HEK293 (cell line): ENCODE measurements at regions not wholly inside any gene's neighbourhood (a gene's known extent, or its start where the extent isn't known, plus 50 kb on each side); places are given as distances from the start of the nearest gene placed in this dataset.

ENCODE experiments used
- CTCF ChIA-PET: fragments of 350-600 bp; formaldehyde crosslinking; extraction: SDS; loops from one replicate; lab custom pipeline; 2021; ENCODE audit warnings: antibody characterized with exemption; lab: Yijun Ruan, JAX
- POLR2A ChIA-PET: fragments of 300-600 bp; formaldehyde crosslinking; extraction: SDS; loops from one replicate; lab custom pipeline; 2020; ENCODE audit warnings: antibody characterized with exemption, inconsistent platforms; lab: Yijun Ruan, JAX
- H3K27ac ChIP-seq: fragments of 200-500 bp; sonication (Bioruptor generic); 2 replicates; pipeline ENCODE4 v1.5.1; 2014; ENCODE audit warnings: low read depth, low read length, control low read depth, inconsistent platforms; ENCODE audit errors: extremely low read depth
- H3K36me3 ChIP-seq, 2 experiments: fragments of 200-500 bp in 1 of 2; sonication (Bioruptor generic) in 1 of 2; 1 replicate in 1 of 2; 2 replicates in 1 of 2; pipeline ENCODE4 v1.5.1; 2014 to 2017; ENCODE audit warnings: inconsistent platforms in 2 of 2, low read length in 2 of 2; ENCODE audit not compliant: control insufficient read depth in 2 of 2, insufficient read depth in 1 of 2
- H3K4me1 ChIP-seq: fragments of 200-500 bp; sonication (Bioruptor generic); 2 replicates; pipeline ENCODE4 v1.5.1; 2014; ENCODE audit warnings: mild to moderate bottlenecking, low read length, inconsistent platforms; ENCODE audit not compliant: control insufficient read depth, insufficient read depth
- H3K4me3 ChIP-seq: 2 replicates; pipeline ENCODE4 v1.5.1; 2011; ENCODE audit warnings: low read depth, mild to moderate bottlenecking, control low read depth, low read length, moderate library complexity
- H3K9me3 ChIP-seq: fragments of 200-500 bp; sonication (Bioruptor generic); 2 replicates; pipeline ENCODE4 v1.5.1; 2014; ENCODE audit warnings: low read depth, low read length, inconsistent platforms; ENCODE audit not compliant: control insufficient read depth, insufficient read depth
- GLI2 ChIP-seq: fragments of 450-650 bp; formaldehyde crosslinking; IDR thresholded peaks from 2 replicates; pipeline ENCODE4; 2017; ENCODE audit warnings: missing biosample characterization, missing genetic modification characterization, low read depth, borderline replicate concordance
- KLF8 ChIP-seq: fragments of 450-650 bp; formaldehyde crosslinking; IDR thresholded peaks from 2 replicates; pipeline ENCODE4 v1.5.1; 2016; ENCODE audit warnings: missing biosample characterization, missing genetic modification characterization
- OVOL3 ChIP-seq: fragments of 450-650 bp; formaldehyde crosslinking; IDR thresholded peaks from 2 replicates; pipeline ENCODE4 v1.5.1; 2016; ENCODE audit warnings: missing biosample characterization, missing genetic modification characterization
- PBX3 ChIP-seq: sonication (generic); formaldehyde crosslinking; IDR thresholded peaks from 2 replicates; pipeline ENCODE4 v1.8.1; 2022; ENCODE audit warnings: mild to moderate bottlenecking, moderate library complexity, missing genetic modification reagents
- PRDM10 ChIP-seq: fragments of 450-650 bp; formaldehyde crosslinking; IDR thresholded peaks from 2 replicates; pipeline ENCODE4 v1.5.1; 2016; ENCODE audit warnings: missing biosample characterization, missing genetic modification characterization
- PRDM6 ChIP-seq: fragments of 450-650 bp; formaldehyde crosslinking; IDR thresholded peaks from 2 replicates; pipeline ENCODE4 v1.5.1; 2017; ENCODE audit warnings: missing biosample characterization, missing genetic modification characterization
- SCRT1 ChIP-seq: fragments of 450-650 bp; formaldehyde crosslinking; IDR thresholded peaks from 2 replicates; pipeline ENCODE4 v1.5.1; 2016; ENCODE audit warnings: missing biosample characterization, missing genetic modification characterization, borderline replicate concordance
- TRIM28 ChIP-seq: IDR thresholded peaks from 2 replicates; pipeline ENCODE4 v1.6.1; 2011; ENCODE audit warnings: low read length, control low read depth, borderline replicate concordance
- WT1 ChIP-seq: fragments of 450-650 bp; formaldehyde crosslinking; IDR thresholded peaks from 2 replicates; pipeline ENCODE4 v1.5.1; 2016; ENCODE audit warnings: missing biosample characterization, missing genetic modification characterization
- ZBTB17 ChIP-seq: fragments of 450-650 bp; formaldehyde crosslinking; IDR thresholded peaks from 2 replicates; pipeline ENCODE4 v1.5.1; 2016; ENCODE audit warnings: missing biosample characterization, missing genetic modification characterization
- ZBTB20 ChIP-seq: fragments of 450-650 bp; formaldehyde crosslinking; IDR thresholded peaks from 2 replicates; pipeline ENCODE4 v1.5.1; 2016; ENCODE audit warnings: missing biosample characterization, missing genetic modification characterization
- ZBTB8A ChIP-seq: fragments of 450-650 bp; formaldehyde crosslinking; IDR thresholded peaks from 2 replicates; pipeline ENCODE4 v1.5.1; 2016; ENCODE audit warnings: missing biosample characterization, missing genetic modification characterization
- ZIC2 ChIP-seq: fragments of 450-650 bp; formaldehyde crosslinking; IDR thresholded peaks from 2 replicates; pipeline ENCODE4 v1.5.1; 2016; ENCODE audit warnings: missing biosample characterization, missing genetic modification characterization
- ZNF16 ChIP-seq: fragments of 450-650 bp; formaldehyde crosslinking; IDR thresholded peaks from 2 replicates; pipeline ENCODE4 v1.5.1; 2016; ENCODE audit warnings: low read depth, missing biosample characterization, missing genetic modification characterization
- ZNF24 ChIP-seq: fragments of 450-650 bp; formaldehyde crosslinking; IDR thresholded peaks from 2 replicates; pipeline ENCODE4 v1.5.1; 2016; ENCODE audit warnings: missing biosample characterization, missing genetic modification characterization
- ZNF335 ChIP-seq: fragments of 450-650 bp; formaldehyde crosslinking; conservative IDR thresholded peaks from 2 replicates; pipeline ENCODE4 v1.5.1; 2016; ENCODE audit warnings: missing biosample characterization, missing genetic modification characterization
- ZNF341 ChIP-seq: fragments of 450-650 bp; formaldehyde crosslinking; IDR thresholded peaks from 2 replicates; pipeline ENCODE4; 2016; ENCODE audit warnings: low read depth, missing biosample characterization, missing genetic modification characterization
- ZNF521 ChIP-seq: fragments of 450-650 bp; formaldehyde crosslinking; IDR thresholded peaks from 2 replicates; pipeline ENCODE4 v1.5.1; 2017; ENCODE audit warnings: missing biosample characterization, mild to moderate bottlenecking, missing genetic modification characterization
- ZNF600 ChIP-seq: fragments of 450-650 bp; formaldehyde crosslinking; IDR thresholded peaks from 2 replicates; pipeline ENCODE4 v1.5.1; 2016; ENCODE audit warnings: missing biosample characterization, missing genetic modification characterization
- ZNF629 ChIP-seq: fragments of 450-650 bp; formaldehyde crosslinking; IDR thresholded peaks from 2 replicates; pipeline ENCODE4 v1.5.1; 2017; ENCODE audit warnings: missing biosample characterization, missing genetic modification characterization
- ZNF664 ChIP-seq: fragments of 450-650 bp; formaldehyde crosslinking; IDR thresholded peaks from 2 replicates; pipeline ENCODE4 v1.5.1; 2016; ENCODE audit warnings: missing biosample characterization, missing genetic modification characterization
- TF ChIP-seq, protein P1 (sequence below): fragments of 450-650 bp; IDR thresholded peaks from 2 replicates; pipeline ENCODE4 v1.5.1; 2018; ENCODE audit warnings: missing biosample characterization, missing genetic modification characterization
- TF ChIP-seq, protein P2 (sequence below): fragments of 450-650 bp; formaldehyde crosslinking; IDR thresholded peaks from 2 replicates; pipeline ENCODE4 v1.5.1; 2016; ENCODE audit warnings: missing biosample characterization, missing genetic modification characterization

DNA sequence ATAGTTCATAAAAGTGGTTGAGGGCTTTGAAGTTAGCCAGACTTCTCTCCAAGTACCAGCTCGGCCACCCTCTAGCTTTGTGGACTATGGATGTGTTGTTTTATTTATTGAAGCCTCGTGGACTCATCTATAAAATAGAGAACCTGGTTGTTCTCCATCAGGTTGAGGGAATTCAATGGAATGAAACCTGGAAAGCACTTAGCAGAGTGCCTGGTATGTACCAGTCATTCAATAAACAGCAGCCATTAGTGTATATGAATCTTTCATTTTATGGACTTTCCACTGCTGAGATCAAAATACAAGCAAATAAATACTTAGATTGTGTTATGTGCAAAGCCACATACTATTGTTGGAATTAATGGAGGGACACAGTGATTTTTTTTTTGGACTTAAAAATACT, 206.8 kb downstream of the SOX4 start:
- TF ChIP-seq PRDM6 (tag by site-specific recombination) (no peak), ZNF664 (tag by site-specific recombination) (0 out of 2 replicates have a peak, but pooled peaks have one; percentile 14)
- Histone ChIP-seq H3K4me1 (peaks cover 19% of the 10 kb centered on the region), H3K27ac (no peak overlapping the region), H3K36me3 (no peaks in the 10 kb centered on the region), H3K9me3 (no peaks in the 10 kb centered on the region), H3K4me3 (no peak overlapping the region)
- ChIA-PET POLR2A (interaction anchor here (1.5 to 3.3 kb wide), 2 partner anchors 46 to 206 kb away, joined by 4 to 16 read pairs; partner anchors contain the start of gene SOX4), CTCF (no interaction called here)

GRCh38 chr6:21800948-21801438, 207.4 kb downstream of the SOX4 start:
- H3K27ac ChIP-seq = peak overlapping the region; percentile 13
- POLR2A ChIA-PET = interaction anchor here (1.5 to 3.3 kb wide), 2 partner anchors 46 to 207 kb away, joined by 4 to 16 read pairs; partner anchors contain the start of gene SOX4
- peak; percentile 91 for TF ChIP-seq TRIM28
- TF ChIP-seq ZNF16 (tag by site-specific recombination) = no peak
- peak; percentile 52; the same call in 1 of the 2 replicates for TF ChIP-seq SCRT1
- TF ChIP-seq ZNF24 (tag by site-specific recombination) = 0 out of 2 replicates have a peak, but pooled peaks have one; percentile 56
- TF ChIP-seq PRDM10 (tag by site-specific recombination) = peak; percentile 69; the same call in 1 of the 2 replicates
- no peak for TF ChIP-seq GLI2 (tag by site-specific recombination)
- TF ChIP-seq, protein P1, sequence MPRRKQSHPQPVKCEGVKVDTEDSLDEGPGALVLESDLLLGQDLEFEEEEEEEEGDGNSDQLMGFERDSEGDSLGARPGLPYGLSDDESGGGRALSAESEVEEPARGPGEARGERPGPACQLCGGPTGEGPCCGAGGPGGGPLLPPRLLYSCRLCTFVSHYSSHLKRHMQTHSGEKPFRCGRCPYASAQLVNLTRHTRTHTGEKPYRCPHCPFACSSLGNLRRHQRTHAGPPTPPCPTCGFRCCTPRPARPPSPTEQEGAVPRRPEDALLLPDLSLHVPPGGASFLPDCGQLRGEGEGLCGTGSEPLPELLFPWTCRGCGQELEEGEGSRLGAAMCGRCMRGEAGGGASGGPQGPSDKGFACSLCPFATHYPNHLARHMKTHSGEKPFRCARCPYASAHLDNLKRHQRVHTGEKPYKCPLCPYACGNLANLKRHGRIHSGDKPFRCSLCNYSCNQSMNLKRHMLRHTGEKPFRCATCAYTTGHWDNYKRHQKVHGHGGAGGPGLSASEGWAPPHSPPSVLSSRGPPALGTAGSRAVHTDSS (tag by site-specific recombination) = no peak
- peak; percentile 53 for TF ChIP-seq ZNF629 (tag by site-specific recombination)
- TF ChIP-seq KLF8 (tag by site-specific recombination) = no peak
- peak; percentile 23; the same call in 1 of the 2 replicates for TF ChIP-seq OVOL3
- TF ChIP-seq ZBTB20 (tag by site-specific recombination) = 0 out of 2 replicates have a peak, but pooled peaks have one; percentile 21
- peak; percentile 81 for TF ChIP-seq ZNF335 (tag by site-specific recombination)
- 0 out of 2 replicates have a peak, but pooled peaks have one; percentile 32 for TF ChIP-seq ZBTB8A (tag by site-specific recombination)
- TF ChIP-seq WT1 = peak; percentile 46
- TF ChIP-seq, protein P2, sequence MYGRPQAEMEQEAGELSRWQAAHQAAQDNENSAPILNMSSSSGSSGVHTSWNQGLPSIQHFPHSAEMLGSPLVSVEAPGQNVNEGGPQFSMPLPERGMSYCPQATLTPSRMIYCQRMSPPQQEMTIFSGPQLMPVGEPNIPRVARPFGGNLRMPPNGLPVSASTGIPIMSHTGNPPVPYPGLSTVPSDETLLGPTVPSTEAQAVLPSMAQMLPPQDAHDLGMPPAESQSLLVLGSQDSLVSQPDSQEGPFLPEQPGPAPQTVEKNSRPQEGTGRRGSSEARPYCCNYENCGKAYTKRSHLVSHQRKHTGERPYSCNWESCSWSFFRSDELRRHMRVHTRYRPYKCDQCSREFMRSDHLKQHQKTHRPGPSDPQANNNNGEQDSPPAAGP (tag by site-specific recombination) = 0 out of 2 replicates have a peak, but pooled peaks have one; percentile 46
- TF ChIP-seq ZNF521 (tag by site-specific recombination) = no peak
- 0 out of 2 replicates have a peak, but pooled peaks have one; percentile 25 for TF ChIP-seq ZNF341 (tag by site-specific recombination)
- no peak for TF ChIP-seq PBX3 (CRISPR knock-in tag)
- TF ChIP-seq ZNF600 (tag by site-specific recombination) = peak; percentile 79
- peak; percentile 64 for TF ChIP-seq ZIC2 (tag by site-specific recombination)
- peak; percentile 7; the same call in 1 of the 2 replicates for TF ChIP-seq ZBTB17 (tag by site-specific recombination)

More at GRCh38 chr6:21800948-21801438, 207.4 kb downstream of the SOX4 start:
- no peaks in the 10 kb centered on the region for H3K9me3 ChIP-seq
- no peaks in the 10 kb centered on the region for H3K36me3 ChIP-seq
- no peak overlapping the region for H3K4me3 ChIP-seq
- H3K4me1 ChIP-seq = peaks cover 19% of the 10 kb centered on the region
- CTCF ChIA-PET = interaction anchor here (0.6 kb wide), 1 partner anchor 197 kb away, joined by 3 read pairs; no protein-coding TSS in a partner anchor
